ENCODE measurements at regions not wholly inside any gene's neighbourhood (a gene's known extent, or its start where the extent isn't known, plus 50 kb on each side); places are given as distances from the start of the nearest gene placed in this dataset.

DNA sequence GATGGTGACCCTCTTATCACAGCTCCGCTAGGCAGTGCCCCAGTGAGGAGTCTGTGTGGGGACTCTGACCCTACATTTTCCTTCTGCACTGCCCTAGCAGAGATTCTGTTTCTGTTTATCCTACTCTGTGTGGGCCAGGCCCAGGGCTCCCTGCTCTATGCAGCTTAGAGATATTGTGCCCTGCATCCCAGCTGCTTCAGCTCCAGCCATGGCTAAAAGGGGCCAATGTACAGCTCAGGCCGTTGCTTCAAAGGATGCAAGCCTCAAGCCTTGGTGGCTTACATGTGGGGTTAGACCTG lies 2030.7 kb upstream of the CDH9 start:
- no peak for ATAC-seq (ENCODE audit: insufficient read depth, low read depth)
- TF ChIP-seq EZH2 (IDR thresholded peaks at IDR 0.05; ENCODE audit: borderline replicate concordance, low read depth, low read length, severe bottlenecking) (no peak), CTCF (IDR thresholded peaks at IDR 0.05; ENCODE audit: borderline replicate concordance, extremely low read depth, low read length, poor library complexity, severe bottlenecking) (no peak)
- Histone ChIP-seq H3K9me3 (ENCODE audit: insufficient read depth, low read length, severe bottlenecking) (no peaks in the 10 kb centered on the region), H2AFZ (ENCODE audit: low read depth, low read length) (no peak overlapping the region), H3K27ac (ENCODE audit: low read length) (no peak overlapping the region), H3K27me3 (ENCODE audit: insufficient read depth, low read length, poor library complexity) (no peaks in the 10 kb centered on the region), H3K4me1 (ENCODE audit: insufficient read depth, low read length) (no peaks in the 10 kb centered on the region), H3K36me3 (ENCODE audit: insufficient read depth, low read length) (no peaks in the 10 kb centered on the region), H3K4me2 (ENCODE audit: insufficient read depth, low read length) (no peak overlapping the region), H4K20me1 (ENCODE audit: insufficient read depth, low read length) (no peaks in the 10 kb centered on the region), H3K79me2 (ENCODE audit: insufficient read depth, low read length) (no peaks in the 10 kb centered on the region), H3K9ac (ENCODE audit: low read depth, low read length) (no peak overlapping the region), H3K4me3 (ENCODE audit: low read depth in 1 of 2, low read length in 2 of 2) (no peak overlapping the region)
- DNase-seq, result no peak

DNA sequence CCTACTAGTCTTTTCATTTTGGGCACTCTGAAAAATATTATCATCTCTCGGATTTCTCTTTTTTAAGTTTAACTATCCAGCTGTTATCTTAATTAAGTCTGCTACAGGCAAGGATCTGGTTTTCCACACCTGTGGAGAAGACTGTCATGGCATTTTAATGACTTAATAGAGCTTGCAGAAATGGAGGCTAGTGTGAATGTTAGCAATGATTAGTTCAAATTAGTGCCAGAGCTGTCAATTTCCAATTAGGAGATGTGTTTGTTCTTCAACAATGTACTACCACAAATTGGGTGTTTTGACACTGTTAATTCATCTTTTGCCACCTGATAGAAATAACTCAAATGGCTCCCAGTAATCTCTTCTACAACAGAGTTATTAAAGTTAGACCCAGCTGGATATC lies 2023.0 kb upstream of the CDH9 start:
- Histone ChIP-seq H3K9me3 (ENCODE audit: insufficient read depth, low read length, severe bottlenecking) (no peaks in the 10 kb centered on the region), H3K36me3 (ENCODE audit: insufficient read depth, low read length) (no peaks in the 10 kb centered on the region), H3K4me1 (ENCODE audit: insufficient read depth, low read length) (no peaks in the 10 kb centered on the region), H3K79me2 (ENCODE audit: insufficient read depth, low read length) (no peaks in the 10 kb centered on the region), H2AFZ (ENCODE audit: low read depth, low read length) (no peak overlapping the region), H3K4me2 (ENCODE audit: insufficient read depth, low read length) (no peak overlapping the region), H3K27ac (ENCODE audit: low read length) (no peak overlapping the region), H3K9ac (ENCODE audit: low read depth, low read length) (no peak overlapping the region), H3K27me3 (ENCODE audit: insufficient read depth, low read length, poor library complexity) (no peaks in the 10 kb centered on the region), H4K20me1 (ENCODE audit: insufficient read depth, low read length) (no peaks in the 10 kb centered on the region), H3K4me3 (ENCODE audit: low read depth in 1 of 2, low read length in 2 of 2) (no peak overlapping the region)
- ATAC-seq (ENCODE audit: insufficient read depth, low read depth) (no peak), DNase-seq (no peak)
- TF ChIP-seq EZH2 (IDR thresholded peaks at IDR 0.05; ENCODE audit: borderline replicate concordance, low read depth, low read length, severe bottlenecking), result no peak
- TF ChIP-seq CTCF (IDR thresholded peaks at IDR 0.05; ENCODE audit: borderline replicate concordance, extremely low read depth, low read length, poor library complexity, severe bottlenecking), result no peak

- DNase-seq (no peak), ATAC-seq (ENCODE audit: insufficient read depth, low read depth) (no peak)
- Histone ChIP-seq H3K27me3 (ENCODE audit: insufficient read depth, low read length, poor library complexity) (no peaks in the 10 kb centered on the region), H3K9ac (ENCODE audit: low read depth, low read length) (no peak overlapping the region), H3K4me1 (ENCODE audit: insufficient read depth, low read length) (no peaks in the 10 kb centered on the region), H3K4me3 (ENCODE audit: low read depth in 1 of 2, low read length in 2 of 2) (no peak overlapping the region), H3K27ac (ENCODE audit: low read length) (no peak overlapping the region), H3K9me3 (ENCODE audit: insufficient read depth, low read length, severe bottlenecking) (no peaks in the 10 kb centered on the region), H3K36me3 (ENCODE audit: insufficient read depth, low read length) (no peaks in the 10 kb centered on the region), H4K20me1 (ENCODE audit: insufficient read depth, low read length) (no peaks in the 10 kb centered on the region), H2AFZ (ENCODE audit: low read depth, low read length) (no peak overlapping the region), H3K79me2 (ENCODE audit: insufficient read depth, low read length) (no peaks in the 10 kb centered on the region), H3K4me2 (ENCODE audit: insufficient read depth, low read length) (no peak overlapping the region)
- TF ChIP-seq EZH2 (IDR thresholded peaks at IDR 0.05; ENCODE audit: borderline replicate concordance, low read depth, low read length, severe bottlenecking), result no peak
- TF ChIP-seq CTCF (IDR thresholded peaks at IDR 0.05; ENCODE audit: borderline replicate concordance, extremely low read depth, low read length, poor library complexity, severe bottlenecking), result no peak
Observed at GRCh38 chr5:29054694-29055093, 2016.3 kb upstream of the CDH9 start.

- no peaks in the 10 kb centered on the region for H4K20me1 ChIP-seq (ENCODE audit: insufficient read depth, low read length)
- TF ChIP-seq CTCF (IDR thresholded peaks at IDR 0.05; ENCODE audit: borderline replicate concordance, extremely low read depth, low read length, poor library complexity, severe bottlenecking) (no peak), EZH2 (IDR thresholded peaks at IDR 0.05; ENCODE audit: borderline replicate concordance, low read depth, low read length, severe bottlenecking) (no peak)
- no peak overlapping the region for H2AFZ ChIP-seq (ENCODE audit: low read depth, low read length)
- H3K27ac ChIP-seq (ENCODE audit: low read length), result no peak overlapping the region
- no peak overlapping the region for H3K4me2 ChIP-seq (ENCODE audit: insufficient read depth, low read length)
- no peaks in the 10 kb centered on the region for H3K36me3 ChIP-seq (ENCODE audit: insufficient read depth, low read length)
- ATAC-seq (ENCODE audit: insufficient read depth, low read depth) (no peak), DNase-seq (no peak)
- H3K9me3 ChIP-seq (ENCODE audit: insufficient read depth, low read length, severe bottlenecking), result no peaks in the 10 kb centered on the region
- no peaks in the 10 kb centered on the region for H3K4me1 ChIP-seq (ENCODE audit: insufficient read depth, low read length)
- no peak overlapping the region for H3K4me3 ChIP-seq (ENCODE audit: low read depth in 1 of 2, low read length in 2 of 2)
- no peaks in the 10 kb centered on the region for H3K79me2 ChIP-seq (ENCODE audit: insufficient read depth, low read length)
- no peak overlapping the region for H3K9ac ChIP-seq (ENCODE audit: low read depth, low read length)
- H3K27me3 ChIP-seq (ENCODE audit: insufficient read depth, low read length, poor library complexity), result no peaks in the 10 kb centered on the region
Observed at GRCh38 chr5:29054282-29054681, 2015.9 kb upstream of the CDH9 start.

Measured in DND-41 (cell line).